ENCODE measurements at regions not wholly inside any gene's neighbourhood (a gene's known extent, or its start where the extent isn't known, plus 50 kb on each side); places are given as distances from the start of the nearest gene placed in this dataset.

- H3K9me3 ChIP-seq (replicated peaks; ENCODE audit: insufficient read depth, low read length) = no peaks in the 10 kb centered on the region
- H3K27me3 ChIP-seq (replicated peaks; ENCODE audit: insufficient read depth, low read length) = no peaks in the 10 kb centered on the region
- H3K36me3 ChIP-seq (replicated peaks; ENCODE audit: insufficient read depth, low read length) = no peaks in the 10 kb centered on the region
- H3K79me2 ChIP-seq (ENCODE audit: low read length) = no peaks in the 10 kb centered on the region
- H3K9ac ChIP-seq (ENCODE audit: low read length) = no peak overlapping the region
- H3K27ac ChIP-seq (ENCODE audit: low read length) = no peak overlapping the region
- H3K4me1 ChIP-seq (ENCODE audit: low read length) = no peaks in the 10 kb centered on the region
- DNase-seq = no peak
- no peak overlapping the region for H2AFZ ChIP-seq (ENCODE audit: low read length)
- no peak overlapping the region for H3K4me3 ChIP-seq (ENCODE audit: low read length)
- TF ChIP-seq EZH2 (optimal IDR thresholded peaks at IDR 0.05; ENCODE audit: low read depth, low read length) = no peak
- TF ChIP-seq EZH2phosphoT487 (IDR thresholded peaks at IDR 0.05; ENCODE audit: low read length) = no peak
- TF ChIP-seq CTCF (IDR thresholded peaks at IDR 0.05; ENCODE audit: low read length) = no peak
- H4K20me1 ChIP-seq (ENCODE audit: insufficient read depth, low read length) = no peaks in the 10 kb centered on the region
- no peaks in the 10 kb centered on the region for H3K9me2 ChIP-seq (replicated peaks; ENCODE audit: insufficient read depth, low read length)
- no peak overlapping the region for H3K4me2 ChIP-seq (ENCODE audit: low read depth, low read length)
- H3F3A ChIP-seq (ENCODE audit: insufficient read depth, low read length) = no peaks in the 10 kb centered on the region
These were observed 108.2 kb upstream of the ASIC2 start for GRCh38 chr17:33401249-33401648.

GRCh38 chr17:33403194-33403593, 110.1 kb upstream of the ASIC2 start:
- H2AFZ ChIP-seq (ENCODE audit: low read length) = no peak overlapping the region
- no peak overlapping the region for H3K4me2 ChIP-seq (ENCODE audit: low read depth, low read length)
- no peaks in the 10 kb centered on the region for H3K9me3 ChIP-seq (replicated peaks; ENCODE audit: insufficient read depth, low read length)
- H3K79me2 ChIP-seq (ENCODE audit: low read length) = no peaks in the 10 kb centered on the region
- no peaks in the 10 kb centered on the region for H3K36me3 ChIP-seq (replicated peaks; ENCODE audit: insufficient read depth, low read length)
- TF ChIP-seq EZH2phosphoT487 (IDR thresholded peaks at IDR 0.05; ENCODE audit: low read length) (no peak), CTCF (IDR thresholded peaks at IDR 0.05; ENCODE audit: low read length) (no peak), EZH2 (optimal IDR thresholded peaks at IDR 0.05; ENCODE audit: low read depth, low read length) (no peak)
- H3K9ac ChIP-seq (ENCODE audit: low read length) = no peak overlapping the region
- H3K4me3 ChIP-seq (ENCODE audit: low read length) = no peak overlapping the region
- H3K27me3 ChIP-seq (replicated peaks; ENCODE audit: insufficient read depth, low read length) = no peaks in the 10 kb centered on the region
- no peaks in the 10 kb centered on the region for H3K4me1 ChIP-seq (ENCODE audit: low read length)
- H4K20me1 ChIP-seq (ENCODE audit: insufficient read depth, low read length) = no peaks in the 10 kb centered on the region
- no peaks in the 10 kb centered on the region for H3F3A ChIP-seq (ENCODE audit: insufficient read depth, low read length)
- DNase-seq = no peak
- H3K9me2 ChIP-seq (replicated peaks; ENCODE audit: insufficient read depth, low read length) = no peaks in the 10 kb centered on the region
- no peak overlapping the region for H3K27ac ChIP-seq (ENCODE audit: low read length)

GRCh38 chr17:33404070-33404819, 111.2 kb upstream of the ASIC2 start:
- Histone ChIP-seq H4K20me1 (ENCODE audit: insufficient read depth, low read length) (no peaks in the 10 kb centered on the region), H3K79me2 (ENCODE audit: low read length) (no peaks in the 10 kb centered on the region), H3F3A (ENCODE audit: insufficient read depth, low read length) (no peaks in the 10 kb centered on the region), H3K27ac (ENCODE audit: low read length) (no peak overlapping the region), H3K4me1 (ENCODE audit: low read length) (no peaks in the 10 kb centered on the region), H3K36me3 (replicated peaks; ENCODE audit: insufficient read depth, low read length) (no peaks in the 10 kb centered on the region), H3K4me2 (ENCODE audit: low read depth, low read length) (no peak overlapping the region), H2AFZ (ENCODE audit: low read length) (no peak overlapping the region), H3K4me3 (ENCODE audit: low read length) (no peak overlapping the region), H3K9ac (ENCODE audit: low read length) (no peak overlapping the region), H3K9me2 (replicated peaks; ENCODE audit: insufficient read depth, low read length) (no peaks in the 10 kb centered on the region), H3K9me3 (replicated peaks; ENCODE audit: insufficient read depth, low read length) (no peaks in the 10 kb centered on the region), H3K27me3 (replicated peaks; ENCODE audit: insufficient read depth, low read length) (no peaks in the 10 kb centered on the region)
- no peak for DNase-seq
- TF ChIP-seq EZH2phosphoT487 (IDR thresholded peaks at IDR 0.05; ENCODE audit: low read length) (no peak), CTCF (IDR thresholded peaks at IDR 0.05; ENCODE audit: low read length) (no peak), EZH2 (optimal IDR thresholded peaks at IDR 0.05; ENCODE audit: low read depth, low read length) (no peak)

All from MM.1S (cell line).